ENCODE measurements at regions not wholly inside any gene's neighbourhood (a gene's known extent, or its start where the extent isn't known, plus 50 kb on each side); places are given as distances from the start of the nearest gene placed in this dataset.
A peak's percentile ranks its signal among the peaks of the same experiment; 100 is the strongest.

DNA sequence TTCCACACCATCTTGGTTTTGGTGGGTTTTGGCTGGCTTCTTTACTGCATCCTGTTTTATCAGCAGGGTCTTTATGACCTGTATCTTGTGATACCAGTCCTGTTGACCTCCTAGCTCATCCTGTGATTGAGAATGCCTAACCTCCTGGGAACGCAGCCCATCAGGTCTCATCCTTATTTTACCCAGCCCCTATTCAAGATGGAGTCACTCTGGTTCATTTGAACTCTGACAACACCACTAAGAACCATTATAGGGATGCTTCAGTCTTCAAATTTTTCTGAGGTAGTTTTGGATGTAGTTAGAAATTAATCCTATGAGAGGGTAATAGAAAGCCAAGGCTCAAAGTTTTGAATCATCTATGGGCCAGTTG, 287.8 kb upstream of the SLC39A10 start:
- Mint-ChIP-seq H3K4me3 (no peak overlapping the region), H3K27me3 (ENCODE audit: low read depth) (no peaks in the 10 kb centered on the region), H3K4me1 (no peaks in the 10 kb centered on the region), H3K36me3 (ENCODE audit: low read depth) (no peaks in the 10 kb centered on the region), H3K27ac (no peak overlapping the region), H3K9me3 (peaks cover 10% of the 10 kb centered on the region)
- TF ChIP-seq, protein P1, sequence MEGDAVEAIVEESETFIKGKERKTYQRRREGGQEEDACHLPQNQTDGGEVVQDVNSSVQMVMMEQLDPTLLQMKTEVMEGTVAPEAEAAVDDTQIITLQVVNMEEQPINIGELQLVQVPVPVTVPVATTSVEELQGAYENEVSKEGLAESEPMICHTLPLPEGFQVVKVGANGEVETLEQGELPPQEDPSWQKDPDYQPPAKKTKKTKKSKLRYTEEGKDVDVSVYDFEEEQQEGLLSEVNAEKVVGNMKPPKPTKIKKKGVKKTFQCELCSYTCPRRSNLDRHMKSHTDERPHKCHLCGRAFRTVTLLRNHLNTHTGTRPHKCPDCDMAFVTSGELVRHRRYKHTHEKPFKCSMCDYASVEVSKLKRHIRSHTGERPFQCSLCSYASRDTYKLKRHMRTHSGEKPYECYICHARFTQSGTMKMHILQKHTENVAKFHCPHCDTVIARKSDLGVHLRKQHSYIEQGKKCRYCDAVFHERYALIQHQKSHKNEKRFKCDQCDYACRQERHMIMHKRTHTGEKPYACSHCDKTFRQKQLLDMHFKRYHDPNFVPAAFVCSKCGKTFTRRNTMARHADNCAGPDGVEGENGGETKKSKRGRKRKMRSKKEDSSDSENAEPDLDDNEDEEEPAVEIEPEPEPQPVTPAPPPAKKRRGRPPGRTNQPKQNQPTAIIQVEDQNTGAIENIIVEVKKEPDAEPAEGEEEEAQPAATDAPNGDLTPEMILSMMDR (IDR thresholded peaks at IDR 0.05; ENCODE audit: unreplicated experiment in 3 of 3) = no peak

DNA sequence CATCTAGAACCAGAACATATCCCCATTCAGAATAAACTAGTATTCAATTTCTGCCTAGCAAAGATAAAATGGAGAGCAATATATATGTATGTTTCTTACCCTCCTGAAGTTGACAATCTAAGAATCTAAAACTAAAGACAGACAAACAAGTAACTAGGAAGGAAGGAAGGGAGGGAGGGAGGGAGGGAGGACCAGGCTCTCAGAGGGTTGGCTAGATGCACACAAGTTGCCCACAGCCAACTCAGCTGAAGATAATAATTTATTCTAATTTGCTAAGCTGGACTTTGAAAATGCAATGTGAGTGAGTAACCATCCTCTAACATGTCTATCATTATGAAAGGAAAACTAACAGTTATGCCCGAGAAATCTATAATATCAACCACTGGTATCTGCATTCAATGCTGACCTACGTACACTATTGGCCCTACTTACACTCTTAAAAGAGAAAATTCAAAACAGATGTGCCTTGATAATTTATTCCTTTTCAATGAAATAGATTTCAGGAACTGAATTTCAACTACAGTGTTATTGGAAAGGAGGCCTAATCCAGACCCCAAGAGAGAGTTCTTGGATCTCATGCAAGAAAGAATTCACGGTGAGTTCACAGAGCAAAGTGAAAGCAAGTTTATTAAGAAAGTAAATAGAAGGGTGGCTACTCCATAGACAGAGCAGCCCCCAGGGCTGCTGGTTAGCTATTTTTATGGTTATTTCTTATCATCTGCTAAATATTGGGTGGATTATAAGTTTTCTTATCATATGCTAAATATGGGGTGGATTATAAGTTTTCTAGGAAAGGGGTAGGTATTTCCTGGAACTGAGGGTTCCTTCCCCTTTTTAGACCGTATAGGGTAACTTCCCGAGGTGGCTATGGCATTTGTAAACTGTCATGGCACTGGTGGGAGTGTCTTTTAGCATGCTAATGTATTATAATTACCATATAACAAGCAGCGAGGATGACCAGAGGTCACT, 288.5 kb upstream of the SLC39A10 start:
- H3K4me1 Mint-ChIP-seq = no peaks in the 10 kb centered on the region
- no peaks in the 10 kb centered on the region for H3K27me3 Mint-ChIP-seq (ENCODE audit: low read depth)
- peaks cover 10% of the 10 kb centered on the region for H3K9me3 Mint-ChIP-seq
- H3K4me3 Mint-ChIP-seq = no peak overlapping the region
- no peak overlapping the region for H3K27ac Mint-ChIP-seq
- no peaks in the 10 kb centered on the region for H3K36me3 Mint-ChIP-seq (ENCODE audit: low read depth)
- TF ChIP-seq, protein P1 (IDR thresholded peaks at IDR 0.05; ENCODE audit: unreplicated experiment in 3 of 3) = no peak

GRCh38 chr2:195367809-195368208, 289.2 kb upstream of the SLC39A10 start:
- Mint-ChIP-seq H3K36me3 (ENCODE audit: low read depth) (no peaks in the 10 kb centered on the region), H3K9me3 (peaks cover 10% of the 10 kb centered on the region), H3K4me1 (no peaks in the 10 kb centered on the region), H3K27ac (no peak overlapping the region), H3K27me3 (ENCODE audit: low read depth) (no peaks in the 10 kb centered on the region), H3K4me3 (no peak overlapping the region)
- TF ChIP-seq, protein P1 (IDR thresholded peaks at IDR 0.05; ENCODE audit: unreplicated experiment in 3 of 3) = no peak

- peak overlapping the region in 1 of 3 experiments; percentile 44 for H3K27ac Mint-ChIP-seq
- no peaks in the 10 kb centered on the region for H3K36me3 Mint-ChIP-seq (ENCODE audit: low read depth)
- no peak overlapping the region for H3K4me3 Mint-ChIP-seq
- TF ChIP-seq, protein P1 (IDR thresholded peaks at IDR 0.05; ENCODE audit: unreplicated experiment in 3 of 3) = no peak
- H3K9me3 Mint-ChIP-seq = peaks cover 10% of the 10 kb centered on the region
- H3K27me3 Mint-ChIP-seq (ENCODE audit: low read depth) = no peaks in the 10 kb centered on the region
- H3K4me1 Mint-ChIP-seq = peaks cover 4% of the 10 kb centered on the region
These were observed 292.7 kb upstream of the SLC39A10 start for GRCh38 chr2:195364015-195364965.

DNA sequence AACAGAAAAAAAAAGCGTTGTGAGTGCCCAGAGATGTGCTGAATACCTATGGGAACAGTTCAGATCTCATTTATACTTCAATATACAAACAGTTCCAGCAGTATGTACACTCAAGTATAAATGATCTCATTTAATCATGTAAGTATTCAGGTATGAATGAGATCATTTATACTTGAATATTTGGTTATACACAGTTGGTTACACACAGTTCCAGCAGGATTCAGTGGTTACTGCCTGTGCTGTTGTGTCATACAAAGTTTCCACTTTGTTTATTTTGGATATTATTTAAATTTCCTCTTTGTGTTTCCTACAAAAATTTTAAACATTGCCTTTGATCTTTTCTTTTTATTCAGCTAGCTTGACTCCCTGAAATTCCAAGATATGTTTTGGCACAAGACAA, 293.5 kb upstream of the SLC39A10 start:
- H3K4me3 Mint-ChIP-seq = no peak overlapping the region
- peak overlapping the region in 1 of 3 experiments; percentile 26 for H3K27ac Mint-ChIP-seq
- no peaks in the 10 kb centered on the region for H3K36me3 Mint-ChIP-seq (ENCODE audit: low read depth)
- TF ChIP-seq, protein P1 (IDR thresholded peaks at IDR 0.05; ENCODE audit: unreplicated experiment in 3 of 3) = no peak
- peaks cover 10% of the 10 kb centered on the region for H3K9me3 Mint-ChIP-seq
- no peaks in the 10 kb centered on the region for H3K27me3 Mint-ChIP-seq (ENCODE audit: low read depth)
- peaks cover 4% of the 10 kb centered on the region for H3K4me1 Mint-ChIP-seq
